ENCODE measurements at regions not wholly inside any gene's neighbourhood (a gene's known extent, or its start where the extent isn't known, plus 50 kb on each side); places are given as distances from the start of the nearest gene placed in this dataset.
"Not testable (repeated sequence)": the region's sequence is repeated elsewhere in the genome, so short reads cannot be mapped to it uniquely, and the experiment has no call there.

GRCh38 chr4:128538111-128538882 lies 250.7 kb upstream of the PGRMC2 start:
- no peak overlapping the region for H3K27ac ChIP-seq
- no peak overlapping the region for H3K4me3 ChIP-seq
- no peaks in the 10 kb centered on the region for H3K9me3 ChIP-seq
- peaks cover 6% of the 10 kb centered on the region for H3K4me1 ChIP-seq
- no peak for TF ChIP-seq POLR2A (IDR thresholded peaks at IDR 0.05)
- TF ChIP-seq POLR2AphosphoS5 (IDR thresholded peaks at IDR 0.05), result no peak
- TF ChIP-seq CTCF (IDR thresholded peaks at IDR 0.05), result no peak
- TF ChIP-seq EP300 (IDR thresholded peaks at IDR 0.05), result no peak
- no peaks in the 10 kb centered on the region for H3K36me3 ChIP-seq
- no peaks in the 10 kb centered on the region for H3K27me3 ChIP-seq
- no peak for DNase-seq (ENCODE audit: low spot score in 2 of 2)
- WGBS, result 90% methylated on average over 13 of the region's 13 CpGs

GRCh38 chr4:128536746-128537145 lies 249.1 kb upstream of the PGRMC2 start:
- Histone ChIP-seq H3K27ac (no peak overlapping the region), H3K4me1 (peaks cover 6% of the 10 kb centered on the region), H3K27me3 (no peaks in the 10 kb centered on the region), H3K4me3 (no peak overlapping the region), H3K36me3 (no peaks in the 10 kb centered on the region), H3K9me3 (no peaks in the 10 kb centered on the region)
- WGBS, result 73% methylated on average over 1 of the region's 1 CpG
- TF ChIP-seq POLR2A (IDR thresholded peaks at IDR 0.05) (no peak), EP300 (IDR thresholded peaks at IDR 0.05) (no peak)
- DNase-seq (ENCODE audit: low spot score in 2 of 2), result no peak

GRCh38 chr4:128535510-128535909 lies 247.9 kb upstream of the PGRMC2 start:
- H3K27ac ChIP-seq; H3K4me1 ChIP-seq; H3K27me3 ChIP-seq; H3K36me3 ChIP-seq; H3K9me3 ChIP-seq; H3K4me3 ChIP-seq; DNase-seq (ENCODE audit: low spot score in 2 of 2): not testable (repeated sequence)
- 79% methylated on average over 4 of the region's 4 CpGs for WGBS

GRCh38 chr4:128528793-128529553 lies 241.4 kb upstream of the PGRMC2 start:
- H3K4me3 ChIP-seq, result no peak overlapping the region
- DNase-seq (ENCODE audit: low spot score in 2 of 2), result no peak
- peaks cover 36% of the 10 kb centered on the region for H3K4me1 ChIP-seq
- TF ChIP-seq POLR2AphosphoS5 (IDR thresholded peaks at IDR 0.05) (peak in 1 of 3 donors; percentile 9), CTCF (IDR thresholded peaks at IDR 0.05) (no peak)
- H3K36me3 ChIP-seq, result no peaks in the 10 kb centered on the region
- H3K27ac ChIP-seq, result peak overlapping the region; percentile 39
- no peaks in the 10 kb centered on the region for H3K9me3 ChIP-seq
- no peaks in the 10 kb centered on the region for H3K27me3 ChIP-seq
- WGBS, result 65% methylated on average over 4 of the region's 4 CpGs

- 63% methylated on average over 4 of the region's 4 CpGs for WGBS
- Histone ChIP-seq H3K4me3 (no peak overlapping the region), H3K9me3 (no peaks in the 10 kb centered on the region), H3K36me3 (no peaks in the 10 kb centered on the region), H3K4me1 (peaks cover 40% of the 10 kb centered on the region), H3K27ac (peak overlapping the region; percentile 39), H3K27me3 (no peaks in the 10 kb centered on the region)
- DNase-seq (ENCODE audit: low spot score in 2 of 2), result no peak
- TF ChIP-seq CTCF (IDR thresholded peaks at IDR 0.05) (no peak), EP300 (IDR thresholded peaks at IDR 0.05) (no peak), POLR2A (IDR thresholded peaks at IDR 0.05) (no peak), POLR2AphosphoS5 (IDR thresholded peaks at IDR 0.05) (no peak)
Measured at GRCh38 chr4:128527946-128528576, 240.4 kb upstream of the PGRMC2 start.

GRCh38 chr4:128527351-128527750 lies 239.7 kb upstream of the PGRMC2 start:
- Histone ChIP-seq H3K4me1 (peaks cover 40% of the 10 kb centered on the region), H3K27ac (no peak overlapping the region), H3K4me3 (no peak overlapping the region), H3K27me3 (no peaks in the 10 kb centered on the region), H3K36me3 (no peaks in the 10 kb centered on the region), H3K9me3 (no peaks in the 10 kb centered on the region)
- TF ChIP-seq EP300 (IDR thresholded peaks at IDR 0.05), result no peak
- TF ChIP-seq POLR2A (IDR thresholded peaks at IDR 0.05), result no peak
- no peak for TF ChIP-seq POLR2AphosphoS5 (IDR thresholded peaks at IDR 0.05)
- no peak for TF ChIP-seq CTCF (IDR thresholded peaks at IDR 0.05)
- 89% methylated on average over 3 of the region's 3 CpGs for WGBS
- no peak for DNase-seq (ENCODE audit: low spot score in 2 of 2)

All from suprapubic skin (tissue), 4 donors.